ENCODE measurements at regions not wholly inside any gene's neighbourhood (a gene's known extent, or its start where the extent isn't known, plus 50 kb on each side); places are given as distances from the start of the nearest gene placed in this dataset.
A peak's percentile ranks its signal among the peaks of the same experiment; 100 is the strongest.

DNA sequence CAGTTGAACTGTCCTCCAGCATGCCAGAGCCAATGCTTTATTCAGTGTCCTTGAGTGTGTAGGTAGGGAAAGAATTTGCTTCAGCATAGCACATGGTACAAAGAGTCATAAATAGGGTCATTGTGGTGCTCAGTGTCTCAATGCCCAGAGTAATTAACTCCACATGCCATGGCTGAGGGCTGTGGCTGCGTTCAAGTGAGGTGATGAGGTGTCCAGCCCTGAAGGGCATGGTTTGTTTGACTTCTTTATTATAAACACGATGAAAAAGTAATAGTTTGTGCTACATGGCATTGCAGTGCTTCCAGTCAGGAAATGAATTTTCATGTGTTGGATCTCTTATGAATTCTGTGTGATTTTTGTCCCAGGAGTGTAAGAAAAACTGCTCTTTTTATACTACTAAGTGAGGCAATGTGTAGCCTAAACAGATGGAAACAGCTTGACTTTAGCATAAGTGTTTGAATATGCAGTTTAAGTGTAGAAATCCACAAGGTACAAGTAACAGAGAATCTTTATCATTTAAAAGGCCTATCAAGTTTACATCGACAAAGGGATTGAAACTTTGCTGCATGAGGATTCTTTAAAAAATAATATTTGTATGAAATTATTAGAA lies 507.9 kb upstream of the CDH2 start:
- ChIA-PET POLR2A (no interaction called here), CTCF (interaction anchor here (0.6 kb wide), 1 partner anchor 1308 kb away, joined by 5 read pairs; no protein-coding TSS in a partner anchor)
- H3K27ac Mint-ChIP-seq: no peak overlapping the region
- H3K36me3 Mint-ChIP-seq: no peaks in the 10 kb centered on the region
- DNase-seq: no peak
- H3K4me3 ChIP-seq (ENCODE audit: low read length): no peak overlapping the region
- H3K36me3 ChIP-seq (ENCODE audit: insufficient read depth, low read length): no peaks in the 10 kb centered on the region
- H3K4me3 Mint-ChIP-seq: peak overlapping the region in 1 of 7 donors; percentile 36
- peaks cover 2 to 16% (median 4%) of the 10 kb centered on the region in 5 donors for H3K9me3 Mint-ChIP-seq
- no peaks in the 10 kb centered on the region for H3K27me3 ChIP-seq (ENCODE audit: insufficient read depth, low read length, poor library complexity, severe bottlenecking)
- no peaks in the 10 kb centered on the region for H3K4me1 ChIP-seq (ENCODE audit: insufficient read depth, low read length)
- H3K4me1 Mint-ChIP-seq: no peaks in the 10 kb centered on the region
- H3K9me3 ChIP-seq (ENCODE audit: low read length): no peaks in the 10 kb centered on the region
- H3K27ac ChIP-seq (ENCODE audit: low read depth, low read length): no peak overlapping the region
- no peaks in the 10 kb centered on the region for H3K27me3 Mint-ChIP-seq

DNA sequence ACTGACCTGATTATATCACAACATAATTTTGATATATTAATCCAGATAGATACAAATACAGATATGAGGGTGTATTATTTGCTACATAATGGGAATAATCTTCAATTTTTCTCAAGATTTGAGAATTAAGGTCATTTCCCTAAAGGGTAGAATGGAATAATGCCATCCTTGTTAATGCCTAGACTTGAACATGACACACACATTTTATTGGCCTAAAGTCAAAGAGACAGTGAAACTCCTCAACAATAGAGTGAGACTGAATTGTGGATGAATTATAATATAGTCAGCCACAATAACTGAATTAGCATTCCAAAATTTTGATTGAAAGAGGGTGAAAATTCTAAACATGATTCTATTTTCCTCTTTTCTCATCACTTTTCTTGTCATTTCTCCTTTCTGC lies 506.0 kb upstream of the CDH2 start:
- no peak overlapping the region for H3K4me3 Mint-ChIP-seq

DNA sequence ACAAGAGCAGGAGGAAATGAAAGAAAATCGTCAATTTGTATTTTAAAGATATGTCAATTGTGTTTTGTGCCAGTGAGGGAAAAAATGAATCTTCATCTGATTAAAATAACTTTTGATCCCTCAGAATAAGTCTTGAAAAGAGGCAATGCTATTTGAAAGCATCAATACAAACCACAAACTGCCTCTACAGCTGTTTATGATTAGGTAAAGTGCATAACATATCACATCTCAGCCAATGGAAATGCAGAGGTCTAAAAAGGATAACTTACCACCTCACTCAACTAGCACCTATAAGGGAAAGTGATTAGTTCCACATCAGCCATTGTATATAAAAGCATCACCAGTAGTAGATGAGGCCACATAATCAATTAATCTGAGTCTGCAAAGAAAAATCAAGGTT lies 492.2 kb upstream of the CDH2 start:
- Histone ChIP-seq H3K27me3 (ENCODE audit: insufficient read depth, low read length, poor library complexity, severe bottlenecking) (no peaks in the 10 kb centered on the region), H3K9me3 (ENCODE audit: low read length) (no peaks in the 10 kb centered on the region), H3K36me3 (ENCODE audit: insufficient read depth, low read length) (no peaks in the 10 kb centered on the region), H3K4me1 (ENCODE audit: insufficient read depth, low read length) (no peaks in the 10 kb centered on the region), H3K27ac (ENCODE audit: low read depth, low read length) (no peak overlapping the region), H3K4me3 (ENCODE audit: low read length) (no peak overlapping the region)
- Mint-ChIP-seq H3K27ac (no peak overlapping the region), H3K27me3 (no peaks in the 10 kb centered on the region), H3K4me1 (no peaks in the 10 kb centered on the region), H3K36me3 (no peaks in the 10 kb centered on the region), H3K9me3 (peaks cover 7 to 28% (median 11%) of the 10 kb centered on the region in 5 donors), H3K4me3 (no peak overlapping the region)
- DNase-seq: no peak
- ChIA-PET POLR2A (no interaction called here), CTCF (no interaction called here)

More for the DNA sequence above, 506.0 kb upstream of the CDH2 start:
- no peaks in the 10 kb centered on the region for H3K27me3 ChIP-seq (ENCODE audit: insufficient read depth, low read length, poor library complexity, severe bottlenecking)
- no peaks in the 10 kb centered on the region for H3K4me1 Mint-ChIP-seq
- no peak overlapping the region for H3K27ac Mint-ChIP-seq
- no peak for DNase-seq
- no peak overlapping the region for H3K27ac ChIP-seq (ENCODE audit: low read depth, low read length)
- no peaks in the 10 kb centered on the region for H3K36me3 Mint-ChIP-seq
- no peak overlapping the region for H3K4me3 ChIP-seq (ENCODE audit: low read length)
- POLR2A ChIA-PET: no interaction called here
- CTCF ChIA-PET: no interaction called here
- peaks cover 6% of the 10 kb centered on the region for H3K9me3 ChIP-seq (ENCODE audit: low read length)
- peaks cover 4 to 11% (median 7%) of the 10 kb centered on the region in 5 donors for H3K9me3 Mint-ChIP-seq
- H3K4me1 ChIP-seq (ENCODE audit: insufficient read depth, low read length): no peaks in the 10 kb centered on the region
- no peaks in the 10 kb centered on the region for H3K27me3 Mint-ChIP-seq
- H3K36me3 ChIP-seq (ENCODE audit: insufficient read depth, low read length): no peaks in the 10 kb centered on the region

DNA sequence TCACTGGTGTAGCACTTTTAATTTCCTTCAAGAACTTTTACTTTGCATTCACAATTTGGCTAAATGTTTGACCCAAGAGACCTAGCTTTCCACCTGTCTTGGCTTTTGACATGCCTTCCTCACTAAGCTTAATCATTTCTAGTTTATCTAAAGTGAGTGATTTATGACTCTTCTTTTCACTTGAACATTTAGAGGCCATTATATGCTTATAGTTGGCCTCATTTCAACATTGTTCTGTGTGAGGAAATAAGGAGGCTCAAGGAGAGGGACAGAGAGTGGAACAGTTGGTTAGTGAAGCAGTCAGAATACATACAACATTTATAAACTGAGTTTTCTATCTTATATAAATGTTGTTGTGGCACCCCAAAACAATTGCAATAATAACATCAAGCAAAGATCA lies 489.3 kb upstream of the CDH2 start:
- H3K9me3 ChIP-seq (ENCODE audit: low read length): no peaks in the 10 kb centered on the region
- no peak overlapping the region for H3K4me3 Mint-ChIP-seq
- no peak for DNase-seq
- no peaks in the 10 kb centered on the region for H3K27me3 ChIP-seq (ENCODE audit: insufficient read depth, low read length, poor library complexity, severe bottlenecking)
- CTCF ChIA-PET: no interaction called here
- no peaks in the 10 kb centered on the region for H3K4me1 ChIP-seq (ENCODE audit: insufficient read depth, low read length)
- no peaks in the 10 kb centered on the region for H3K36me3 Mint-ChIP-seq
- no peaks in the 10 kb centered on the region for H3K36me3 ChIP-seq (ENCODE audit: insufficient read depth, low read length)
- H3K4me3 ChIP-seq (ENCODE audit: low read length): no peak overlapping the region
- no peak overlapping the region for H3K27ac ChIP-seq (ENCODE audit: low read depth, low read length)
- POLR2A ChIA-PET: no interaction called here
- H3K27ac Mint-ChIP-seq: no peak overlapping the region
- H3K4me1 Mint-ChIP-seq: no peaks in the 10 kb centered on the region
- peaks cover 1 to 19% (median 7%) of the 10 kb centered on the region in 5 donors for H3K9me3 Mint-ChIP-seq
- no peaks in the 10 kb centered on the region for H3K27me3 Mint-ChIP-seq

DNA sequence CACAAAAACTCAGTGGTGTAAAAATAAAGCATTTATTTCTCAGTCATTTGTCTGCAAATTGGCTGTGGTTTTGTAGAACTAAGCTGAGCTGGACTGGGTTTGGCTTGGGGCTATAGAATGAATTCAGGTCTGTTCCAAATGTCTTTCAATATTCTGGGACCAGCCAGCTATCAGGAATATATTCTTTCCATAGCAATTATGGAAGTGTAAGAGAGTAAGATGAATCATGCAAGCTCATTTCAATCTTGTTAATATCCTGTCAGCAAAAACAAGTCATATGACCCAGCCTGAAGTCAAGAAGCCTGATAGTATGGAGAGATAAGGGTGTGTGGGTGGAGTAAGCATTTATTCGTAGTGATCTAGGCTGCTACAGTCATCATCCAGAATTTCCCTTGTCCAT lies 481.0 kb upstream of the CDH2 start:
- H3K4me3 Mint-ChIP-seq: no peak overlapping the region
- Histone ChIP-seq H3K9me3 (ENCODE audit: low read length) (no peaks in the 10 kb centered on the region), H3K36me3 (ENCODE audit: insufficient read depth, low read length) (no peaks in the 10 kb centered on the region), H3K4me3 (ENCODE audit: low read length) (no peak overlapping the region), H3K27me3 (ENCODE audit: insufficient read depth, low read length, poor library complexity, severe bottlenecking) (no peaks in the 10 kb centered on the region), H3K4me1 (ENCODE audit: insufficient read depth, low read length) (no peaks in the 10 kb centered on the region), H3K27ac (ENCODE audit: low read depth, low read length) (no peak overlapping the region)
- H3K27ac Mint-ChIP-seq: no peak overlapping the region
- ChIA-PET POLR2A (no interaction called here), CTCF (no interaction called here)
- DNase-seq: no peak
- peaks cover 0 to 1% (median 0%) of the 10 kb centered on the region in 3 donors for H3K4me1 Mint-ChIP-seq
- no peaks in the 10 kb centered on the region for H3K27me3 Mint-ChIP-seq
- peaks cover 0 to 1% (median 0%) of the 10 kb centered on the region in 3 donors for H3K36me3 Mint-ChIP-seq
- H3K9me3 Mint-ChIP-seq: peaks cover 7 to 26% (median 10%) of the 10 kb centered on the region in 5 donors

DNA sequence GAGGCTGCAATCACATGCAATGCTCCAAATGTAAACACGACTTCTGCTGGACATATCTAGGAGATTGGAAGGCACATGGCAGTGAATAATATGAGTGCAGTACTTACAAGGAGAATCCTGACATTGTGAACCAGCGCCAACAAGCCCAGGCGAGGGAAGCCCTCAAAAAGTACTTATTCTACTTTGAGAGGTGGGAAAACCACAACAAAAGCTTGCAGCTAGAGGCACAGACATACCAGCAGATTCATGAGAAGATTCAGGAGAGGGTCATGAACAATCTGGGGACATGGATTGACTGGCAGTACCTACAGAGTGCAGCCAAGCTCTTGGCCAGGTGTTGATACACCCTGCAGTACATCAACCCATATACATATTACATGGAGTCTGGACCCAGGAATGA lies 475.7 kb upstream of the CDH2 start:
- CTCF ChIA-PET: no interaction called here
- H3K27ac ChIP-seq (ENCODE audit: low read depth, low read length): no peak overlapping the region
- H3K27me3 ChIP-seq (ENCODE audit: insufficient read depth, low read length, poor library complexity, severe bottlenecking): no peaks in the 10 kb centered on the region
- peaks cover 0 to 34% (median 12%) of the 10 kb centered on the region in 5 donors for H3K9me3 Mint-ChIP-seq
- H3K4me3 Mint-ChIP-seq: peak overlapping the region in 1 of 7 donors; percentile 19
- no peaks in the 10 kb centered on the region for H3K27me3 Mint-ChIP-seq
- no peaks in the 10 kb centered on the region for H3K36me3 ChIP-seq (ENCODE audit: insufficient read depth, low read length)
- H3K4me3 ChIP-seq (ENCODE audit: low read length): no peak overlapping the region
- POLR2A ChIA-PET: no interaction called here
- peaks cover 0 to 7% (median 0%) of the 10 kb centered on the region in 3 donors for H3K36me3 Mint-ChIP-seq
- no peak for DNase-seq
- H3K4me1 ChIP-seq (ENCODE audit: insufficient read depth, low read length): no peaks in the 10 kb centered on the region
- H3K9me3 ChIP-seq (ENCODE audit: low read length): no peaks in the 10 kb centered on the region
- no peaks in the 10 kb centered on the region for H3K4me1 Mint-ChIP-seq
- no peak overlapping the region for H3K27ac Mint-ChIP-seq

DNA sequence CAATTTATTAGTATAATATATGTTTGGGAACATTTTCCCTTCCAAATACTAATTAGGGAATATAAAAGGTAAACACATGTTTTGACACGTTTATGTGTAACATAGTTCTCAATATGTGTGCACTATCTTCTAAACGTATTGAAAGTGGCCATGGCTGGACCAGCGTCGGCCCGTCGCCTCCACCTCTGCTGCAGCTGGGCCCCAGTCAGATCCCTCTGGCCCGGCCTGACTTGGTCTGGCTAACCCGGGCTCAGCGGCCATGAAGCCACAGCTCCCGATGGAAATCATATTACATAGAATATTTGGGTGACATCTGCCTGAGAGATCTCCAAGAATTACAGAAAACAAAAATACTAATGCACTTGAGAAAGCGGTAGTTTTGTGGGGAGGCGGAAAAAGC lies 474.4 kb upstream of the CDH2 start:
- POLR2A ChIA-PET: no interaction called here
- CTCF ChIA-PET: no interaction called here
- no peaks in the 10 kb centered on the region for H3K36me3 ChIP-seq (ENCODE audit: insufficient read depth, low read length)
- Mint-ChIP-seq H3K27me3 (peaks cover 0 to 2% of the 10 kb centered on the region in 2 donors), H3K4me3 (no peak overlapping the region), H3K36me3 (peaks cover 0 to 7% (median 0%) of the 10 kb centered on the region in 3 donors), H3K9me3 (peaks cover 0 to 32% (median 12%) of the 10 kb centered on the region in 5 donors), H3K4me1 (no peaks in the 10 kb centered on the region), H3K27ac (no peak overlapping the region)
- no peak overlapping the region for H3K4me3 ChIP-seq (ENCODE audit: low read length)
- no peaks in the 10 kb centered on the region for H3K4me1 ChIP-seq (ENCODE audit: insufficient read depth, low read length)
- no peaks in the 10 kb centered on the region for H3K27me3 ChIP-seq (ENCODE audit: insufficient read depth, low read length, poor library complexity, severe bottlenecking)
- H3K9me3 ChIP-seq (ENCODE audit: low read length): no peaks in the 10 kb centered on the region
- no peak for DNase-seq
- no peak overlapping the region for H3K27ac ChIP-seq (ENCODE audit: low read depth, low read length)

DNA sequence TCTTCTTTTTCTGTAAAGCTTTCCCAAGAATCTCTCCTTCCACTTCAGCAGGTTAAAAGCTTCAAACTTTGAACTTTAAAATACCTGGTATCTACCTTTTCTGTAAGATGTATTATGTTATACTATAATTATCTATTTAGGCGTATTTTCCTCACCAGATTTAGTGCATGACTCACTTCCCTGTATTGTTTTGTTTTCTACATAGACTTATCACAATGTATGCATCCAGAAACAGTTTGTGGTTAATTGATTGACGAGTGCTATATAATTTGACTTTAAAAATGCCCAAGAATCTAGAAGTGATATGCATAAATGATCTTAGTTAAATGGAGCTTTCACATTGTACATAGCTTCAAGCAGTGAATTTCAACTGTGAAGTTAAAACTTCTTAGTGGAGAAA lies 473.9 kb upstream of the CDH2 start:
- Mint-ChIP-seq H3K9me3 (peaks cover 0 to 32% (median 12%) of the 10 kb centered on the region in 5 donors), H3K27ac (no peak overlapping the region), H3K4me1 (no peaks in the 10 kb centered on the region), H3K4me3 (no peak overlapping the region), H3K36me3 (peaks cover 0 to 7% (median 0%) of the 10 kb centered on the region in 3 donors), H3K27me3 (peaks cover 0 to 2% of the 10 kb centered on the region in 2 donors)
- H3K4me1 ChIP-seq (ENCODE audit: insufficient read depth, low read length): no peaks in the 10 kb centered on the region
- H3K36me3 ChIP-seq (ENCODE audit: insufficient read depth, low read length): no peaks in the 10 kb centered on the region
- H3K27me3 ChIP-seq (ENCODE audit: insufficient read depth, low read length, poor library complexity, severe bottlenecking): no peaks in the 10 kb centered on the region
- no peak overlapping the region for H3K27ac ChIP-seq (ENCODE audit: low read depth, low read length)
- DNase-seq: no peak
- CTCF ChIA-PET: no interaction called here
- H3K9me3 ChIP-seq (ENCODE audit: low read length): no peaks in the 10 kb centered on the region
- POLR2A ChIA-PET: no interaction called here
- H3K4me3 ChIP-seq (ENCODE audit: low read length): no peak overlapping the region

Measured in CD8-positive, alpha-beta memory T cell (primary cell).